Esophagus muscularis mucosa (tissue), 4 donors: ENCODE measurements at regions not wholly inside any gene's neighbourhood (a gene's known extent, or its start where the extent isn't known, plus 50 kb on each side); places are given as distances from the start of the nearest gene placed in this dataset.

Experiments
- DNase-seq: peaks from one replicate; pipeline ENCODE4 v3.0.0-alpha.2; 2017; ENCODE audit errors: extremely low spot score
- H3K27ac ChIP-seq, 4 donors: fragments of 200-600 bp; sonication (generic); replicated peaks in 1 of 4; 1 replicate in 3 of 4; 2 replicates in 1 of 4; pipeline ENCODE4 v1.5.1; 2016 to 2019; ENCODE audit warnings: mild to moderate bottlenecking in 1 of 4
- H3K27me3 ChIP-seq, 4 donors: fragments of 200-600 bp; sonication (generic); one replicate each; pipeline versions ENCODE4 v1.5.1 to v1.6.0; 2016 to 2019
- H3K36me3 ChIP-seq, 4 donors: fragments of 200-600 bp; sonication (generic); one replicate each; pipeline ENCODE4 v1.5.1; 2016 to 2019
- H3K4me1 ChIP-seq, 4 donors: fragments of 200-600 bp; sonication (generic); one replicate each; pipeline ENCODE4 v1.5.1; 2016 to 2019
- H3K4me3 ChIP-seq, 4 donors: fragments of 200-600 bp; sonication (generic); 1 replicate in 2 of 4; 2 replicates in 2 of 4; pipeline ENCODE4 v1.5.1; 2016 to 2019; ENCODE audit warnings: mild to moderate bottlenecking in 4 of 4, moderate library complexity in 1 of 4
- H3K9me3 ChIP-seq, 4 donors: fragments of 200-600 bp; sonication (generic); 1 replicate in 3 of 4; 2 replicates in 1 of 4; pipeline ENCODE4 v1.5.1; 2016 to 2019
- EP300 ChIP-seq: sonication (generic); formaldehyde crosslinking; IDR thresholded peaks from one replicate; pipeline ENCODE4 v1.6.1; 2017; ENCODE audit warnings: antibody characterized with exemption
- POLR2A ChIP-seq: fragments of 450-650 bp; IDR thresholded peaks from one replicate; pipeline ENCODE4 v1.6.1; 2017; ENCODE audit warnings: antibody characterized with exemption, moderate library complexity, mild to moderate bottlenecking, low read depth
- POLR2AphosphoS5 ChIP-seq, 2 donors: sonication (generic); formaldehyde crosslinking; IDR thresholded peaks; one replicate each; pipeline ENCODE4 v1.6.1; 2017; ENCODE audit warnings: antibody characterized with exemption in 2 of 2
- WGBS: methylation state at CpG from one replicate; pipeline ENCODE4 v1.1.5; 2018; 5-methylcytosine and 5-hydroxymethylcytosine counted together
- intact Hi-C: fragments of 100-400 bp; cut with DNase I; formaldehyde crosslinking; loops from one replicate; pipeline ENCODE4 v1.15.1; 2023
- TF ChIP-seq, protein P1 (sequence below), 3 experiments: fragments of 200-600 bp in 2 of 3; fragments of 450-650 bp in 1 of 3; sonication (generic) in 2 of 3; IDR thresholded peaks; one replicate each; pipeline ENCODE4 v1.5.1; 2017 to 2019; ENCODE audit warnings: antibody characterized with exemption in 3 of 3, mild to moderate bottlenecking in 2 of 3, moderate library complexity in 1 of 3

GRCh38 chr9:78437296-78437695 lies 140.4 kb downstream of the PSAT1 start:
- Histone ChIP-seq H3K4me3 (no peak overlapping the region), H3K4me1 (peaks cover 0 to 16% (median 12%) of the 10 kb centered on the region in 4 donors), H3K9me3 (no peaks in the 10 kb centered on the region), H3K27ac (no peak overlapping the region), H3K36me3 (no peaks in the 10 kb centered on the region), H3K27me3 (no peaks in the 10 kb centered on the region)
- DNase-seq = no peak
- no peak for TF ChIP-seq EP300
- no peak for TF ChIP-seq POLR2AphosphoS5 (IDR thresholded peaks at IDR 0.05)
- no peak for TF ChIP-seq POLR2A
- TF ChIP-seq, protein P1, sequence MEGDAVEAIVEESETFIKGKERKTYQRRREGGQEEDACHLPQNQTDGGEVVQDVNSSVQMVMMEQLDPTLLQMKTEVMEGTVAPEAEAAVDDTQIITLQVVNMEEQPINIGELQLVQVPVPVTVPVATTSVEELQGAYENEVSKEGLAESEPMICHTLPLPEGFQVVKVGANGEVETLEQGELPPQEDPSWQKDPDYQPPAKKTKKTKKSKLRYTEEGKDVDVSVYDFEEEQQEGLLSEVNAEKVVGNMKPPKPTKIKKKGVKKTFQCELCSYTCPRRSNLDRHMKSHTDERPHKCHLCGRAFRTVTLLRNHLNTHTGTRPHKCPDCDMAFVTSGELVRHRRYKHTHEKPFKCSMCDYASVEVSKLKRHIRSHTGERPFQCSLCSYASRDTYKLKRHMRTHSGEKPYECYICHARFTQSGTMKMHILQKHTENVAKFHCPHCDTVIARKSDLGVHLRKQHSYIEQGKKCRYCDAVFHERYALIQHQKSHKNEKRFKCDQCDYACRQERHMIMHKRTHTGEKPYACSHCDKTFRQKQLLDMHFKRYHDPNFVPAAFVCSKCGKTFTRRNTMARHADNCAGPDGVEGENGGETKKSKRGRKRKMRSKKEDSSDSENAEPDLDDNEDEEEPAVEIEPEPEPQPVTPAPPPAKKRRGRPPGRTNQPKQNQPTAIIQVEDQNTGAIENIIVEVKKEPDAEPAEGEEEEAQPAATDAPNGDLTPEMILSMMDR (IDR thresholded peaks at IDR 0.05) = no peak
- 85% methylated on average over 2 of the region's 2 CpGs for WGBS
- intact Hi-C loops = no loop called here

DNA sequence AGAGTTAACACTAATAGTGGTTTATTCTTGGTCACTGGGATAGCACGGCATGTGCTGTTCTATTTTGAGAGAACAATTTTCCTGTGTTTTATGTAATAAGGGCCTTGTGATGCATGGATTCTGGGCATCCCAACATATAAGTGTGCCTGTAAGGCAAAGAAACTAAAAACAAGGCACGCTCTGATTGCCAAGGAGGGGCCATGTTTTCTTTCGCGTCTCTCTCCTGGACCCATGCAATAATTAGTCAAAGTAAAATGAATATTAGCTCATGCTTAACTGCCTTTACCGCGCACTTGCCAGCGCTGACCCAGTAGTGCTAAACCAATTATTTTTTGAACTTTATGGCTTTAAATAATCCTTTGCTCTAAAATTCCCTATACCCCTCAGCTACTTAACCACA lies 140.9 kb downstream of the PSAT1 start:
- H3K27me3 ChIP-seq = no peaks in the 10 kb centered on the region
- H3K4me3 ChIP-seq = no peak overlapping the region
- H3K4me1 ChIP-seq = peaks cover 0 to 16% (median 12%) of the 10 kb centered on the region in 4 donors
- no peaks in the 10 kb centered on the region for H3K9me3 ChIP-seq
- H3K27ac ChIP-seq = no peak overlapping the region
- DNase-seq = no peak
- H3K36me3 ChIP-seq = no peaks in the 10 kb centered on the region
- 88% methylated on average over 7 of the region's 7 CpGs for WGBS
- TF ChIP-seq, protein P1 (IDR thresholded peaks at IDR 0.05) = no peak
- no peak for TF ChIP-seq POLR2AphosphoS5 (IDR thresholded peaks at IDR 0.05)
- no peak for TF ChIP-seq EP300
- no peak for TF ChIP-seq POLR2A
- intact Hi-C loops = no loop called here

- Histone ChIP-seq H3K9me3 (no peaks in the 10 kb centered on the region), H3K27ac (no peak overlapping the region), H3K36me3 (no peaks in the 10 kb centered on the region), H3K27me3 (no peaks in the 10 kb centered on the region), H3K4me3 (no peak overlapping the region), H3K4me1 (peaks cover 0 to 16% (median 12%) of the 10 kb centered on the region in 4 donors)
- TF ChIP-seq EP300 = no peak
- TF ChIP-seq POLR2A = no peak
- TF ChIP-seq POLR2AphosphoS5 (IDR thresholded peaks at IDR 0.05) = no peak
- TF ChIP-seq, protein P1 (IDR thresholded peaks at IDR 0.05) = no peak
- intact Hi-C loops = no loop called here
- 73% methylated on average over 6 of the region's 6 CpGs for WGBS
- DNase-seq = no peak
Observed at GRCh38 chr9:78438211-78438610, 141.3 kb downstream of the PSAT1 start.

GRCh38 chr9:78438780-78439179 lies 141.9 kb downstream of the PSAT1 start:
- DNase-seq = no peak
- H3K4me3 ChIP-seq = peak overlapping the region in 2 of 4 donors; percentile 29 to 44

More at GRCh38 chr9:78438780-78439179, 141.9 kb downstream of the PSAT1 start:
- H3K27ac ChIP-seq = no peak overlapping the region
- H3K27me3 ChIP-seq = no peaks in the 10 kb centered on the region
- intact Hi-C loops = no loop called here
- WGBS = 70% methylated on average over 9 of the region's 9 CpGs
- H3K4me1 ChIP-seq = peaks cover 0 to 16% (median 12%) of the 10 kb centered on the region in 4 donors
- H3K9me3 ChIP-seq = no peaks in the 10 kb centered on the region
- TF ChIP-seq POLR2A (no peak), EP300 (no peak), POLR2AphosphoS5 (IDR thresholded peaks at IDR 0.05) (no peak)
- TF ChIP-seq, protein P1 (IDR thresholded peaks at IDR 0.05) = no peak
- H3K36me3 ChIP-seq = no peaks in the 10 kb centered on the region
